WTC11 (cell line): ENCODE measurements at regions not wholly inside any gene's neighbourhood (a gene's known extent, or its start where the extent isn't known, plus 50 kb on each side); places are given as distances from the start of the nearest gene placed in this dataset.

Experiments
- ATAC-seq: fragments of 200-7000 bp; cut with Tn5 transposase; 2 replicates; pipeline ENCODE4 v1.10.0; 2021; ENCODE audit warnings: mild to moderate bottlenecking, moderate library complexity
- CTCF ChIA-PET: fragments of 300-600 bp; sonication (Branson Sonifier 250); formaldehyde crosslinking; loops from one replicate; lab custom pipeline; 2021; ENCODE audit warnings: antibody characterized with exemption; lab: Charles Lee
- POLR2A ChIA-PET: fragments of 350-600 bp; sonication (Branson Sonifier 250); formaldehyde crosslinking; loops from one replicate; lab custom pipeline; 2021; ENCODE audit warnings: antibody characterized with exemption; lab: Charles Lee
- DNase-seq: peaks from one replicate; pipeline ENCODE4 v3.0.0; 2021; ENCODE audit warnings: low spot score
- H3K27ac Mint-ChIP-seq: 2 replicates; pipeline ENCODE4 v1.8.0; 2021; ENCODE audit warnings: mixed read lengths
- H3K27me3 Mint-ChIP-seq: 2 replicates; pipeline ENCODE4 v1.8.0; 2021; ENCODE audit warnings: low read depth, mild to moderate bottlenecking, moderate library complexity, mixed read lengths
- H3K36me3 Mint-ChIP-seq: 2 replicates; pipeline ENCODE4 v1.8.0; 2021; ENCODE audit warnings: mixed read lengths
- H3K4me1 Mint-ChIP-seq: 2 replicates; pipeline ENCODE4 v1.8.0; 2022; ENCODE audit warnings: mixed read lengths
- H3K4me3 Mint-ChIP-seq: 2 replicates; pipeline ENCODE4 v1.8.0; 2021; ENCODE audit warnings: mild to moderate bottlenecking, moderate library complexity, mixed read lengths
- H3K9me3 Mint-ChIP-seq: 2 replicates; pipeline ENCODE4 v1.8.0; 2021; ENCODE audit warnings: mixed read lengths
- AFF4 ChIP-seq: sonication (generic); formaldehyde crosslinking; IDR thresholded peaks from 2 replicates; pipeline ENCODE4 v1.8.1; 2023; ENCODE audit warnings: mild to moderate bottlenecking, missing genetic modification reagents, borderline replicate concordance
- ATF1 ChIP-seq: sonication (generic); formaldehyde crosslinking; IDR thresholded peaks from 2 replicates; pipeline ENCODE4 v1.8.1; 2023; ENCODE audit warnings: mild to moderate bottlenecking, moderate library complexity, missing genetic modification reagents
- ATF3 ChIP-seq: sonication (generic); formaldehyde crosslinking; conservative IDR thresholded peaks from 2 replicates; pipeline ENCODE4 v1.8.1; 2022; ENCODE audit warnings: mild to moderate bottlenecking, missing genetic modification reagents
- E2F4 ChIP-seq: sonication (generic); formaldehyde crosslinking; IDR thresholded peaks from 2 replicates; pipeline ENCODE4 v1.8.1; 2022; ENCODE audit warnings: low read depth, mild to moderate bottlenecking, moderate library complexity, missing genetic modification reagents, borderline replicate concordance
- ELF4 ChIP-seq: sonication (generic); formaldehyde crosslinking; IDR thresholded peaks from 2 replicates; pipeline ENCODE4 v1.8.1; 2022; ENCODE audit warnings: low read depth, mild to moderate bottlenecking, moderate library complexity, missing genetic modification reagents
- ESRRA ChIP-seq: sonication (generic); formaldehyde crosslinking; IDR thresholded peaks from 2 replicates; pipeline ENCODE4 v1.8.1; 2022; ENCODE audit warnings: mild to moderate bottlenecking, missing genetic modification reagents, borderline replicate concordance
- ETV6 ChIP-seq: sonication (generic); formaldehyde crosslinking; IDR thresholded peaks from 2 replicates; pipeline ENCODE4 v1.8.1; 2022; ENCODE audit warnings: mild to moderate bottlenecking, missing genetic modification reagents
- FOXP1 ChIP-seq: sonication (generic); formaldehyde crosslinking; IDR thresholded peaks from 2 replicates; pipeline ENCODE4 v1.8.0; 2022; ENCODE audit warnings: missing genetic modification reagents, mild to moderate bottlenecking, moderate library complexity, borderline replicate concordance
- IRF2 ChIP-seq: sonication (generic); formaldehyde crosslinking; IDR thresholded peaks from 2 replicates; pipeline ENCODE4 v1.8.0; 2022; ENCODE audit warnings: low read depth, missing genetic modification reagents, borderline replicate concordance
- MLX ChIP-seq: sonication (generic); formaldehyde crosslinking; IDR thresholded peaks from 2 replicates; pipeline ENCODE4 v1.8.1; 2023; ENCODE audit warnings: mild to moderate bottlenecking, missing genetic modification reagents, moderate library complexity
- NFATC4 ChIP-seq: fragments of 250-450 bp; sonication (Bioruptor Pico); IDR thresholded peaks from 2 replicates; pipeline ENCODE4 v1.9.0; 2021; ENCODE audit warnings: mild to moderate bottlenecking
- NR3C1 ChIP-seq: sonication (generic); formaldehyde crosslinking; conservative IDR thresholded peaks from 2 replicates; pipeline ENCODE4 v1.8.1; 2023; ENCODE audit warnings: low read depth, mild to moderate bottlenecking, missing genetic modification reagents
- PRDM15 ChIP-seq: sonication (generic); formaldehyde crosslinking; IDR thresholded peaks from 2 replicates; pipeline ENCODE4 v1.8.0; 2022; ENCODE audit warnings: missing genetic modification reagents
- TEAD4 ChIP-seq: sonication (generic); formaldehyde crosslinking; IDR thresholded peaks from 2 replicates; pipeline ENCODE4 v1.8.0; 2022; ENCODE audit warnings: mild to moderate bottlenecking, missing genetic modification reagents
- TP53 ChIP-seq: sonication (generic); formaldehyde crosslinking; IDR thresholded peaks from 2 replicates; pipeline ENCODE4 v1.8.1; 2023; ENCODE audit warnings: mild to moderate bottlenecking, missing genetic modification reagents
- ZNF121 ChIP-seq: sonication (generic); formaldehyde crosslinking; IDR thresholded peaks from 2 replicates; pipeline ENCODE4 v1.8.0; 2023; ENCODE audit warnings: missing genetic modification reagents
- ZNF138 ChIP-seq: sonication (generic); formaldehyde crosslinking; conservative IDR thresholded peaks from 2 replicates; pipeline ENCODE4 v1.8.1; 2022; ENCODE audit warnings: mild to moderate bottlenecking, moderate library complexity, missing genetic modification reagents
- ZNF232 ChIP-seq: sonication (generic); formaldehyde crosslinking; IDR thresholded peaks from 2 replicates; pipeline ENCODE4 v1.8.0; 2022; ENCODE audit warnings: mild to moderate bottlenecking, missing genetic modification reagents
- ZNF281 ChIP-seq: sonication (generic); formaldehyde crosslinking; IDR thresholded peaks from 2 replicates; pipeline ENCODE4 v1.8.0; 2023; ENCODE audit warnings: mild to moderate bottlenecking, missing genetic modification reagents
- ZNF317 ChIP-seq: sonication (generic); formaldehyde crosslinking; IDR thresholded peaks from 2 replicates; pipeline ENCODE4 v1.8.1; 2023; ENCODE audit warnings: low read depth, mild to moderate bottlenecking, moderate library complexity, missing genetic modification reagents, borderline replicate concordance
- ZNF396 ChIP-seq: fragments of 250-450 bp; sonication (Bioruptor Pico); IDR thresholded peaks from 2 replicates; pipeline ENCODE4 v1.8.0; 2021; ENCODE audit warnings: mild to moderate bottlenecking, moderate library complexity, borderline replicate concordance

- no peak for TF ChIP-seq E2F4 (CRISPR knock-in tag)
- TF ChIP-seq ATF1 (CRISPR knock-in tag), result no peak
- TF ChIP-seq ZNF232 (CRISPR knock-in tag), result no peak
- no peak for TF ChIP-seq ETV6
Observed at GRCh38 chr11:21635394-21636145, 557.3 kb upstream of the ANO5 start (continued).

GRCh38 chr11:21636561-21636960 is 556.3 kb upstream of the ANO5 start:
- no peak for ATAC-seq
- Mint-ChIP-seq H3K4me1 (no peaks in the 10 kb centered on the region), H3K27ac (no peak overlapping the region), H3K9me3 (no peaks in the 10 kb centered on the region), H3K4me3 (no peak overlapping the region)
- DNase-seq, result no peak
- CTCF ChIA-PET, result no interaction called here
- TF ChIP-seq ZNF138 (no peak), TP53 (CRISPR knock-in tag) (no peak), ATF3 (no peak), PRDM15 (CRISPR knock-in tag) (no peak), ZNF121 (CRISPR knock-in tag) (no peak), TEAD4 (CRISPR knock-in tag) (no peak), ZNF396 (CRISPR knock-in tag) (no peak), ZNF281 (no peak), ATF1 (CRISPR knock-in tag) (no peak), AFF4 (no peak), ZNF317 (CRISPR knock-in tag) (no peak), ELF4 (CRISPR knock-in tag) (no peak), FOXP1 (CRISPR knock-in tag) (no peak), ZNF232 (CRISPR knock-in tag) (no peak), IRF2 (CRISPR knock-in tag) (no peak), MLX (CRISPR knock-in tag) (no peak), ESRRA (CRISPR knock-in tag) (no peak), NFATC4 (CRISPR knock-in tag) (no peak), NR3C1 (CRISPR knock-in tag) (no peak)
- TF ChIP-seq, all 79 proteins: peak for 0
- POLR2A ChIA-PET, result no interaction called here
- no peaks in the 10 kb centered on the region for H3K27me3 Mint-ChIP-seq
- H3K36me3 Mint-ChIP-seq, result no peaks in the 10 kb centered on the region
